DMS53 treated with DMSO at 0.1 percent for 48 hours (cell line): ENCODE measurements at regions not wholly inside any gene's neighbourhood (a gene's known extent, or its start where the extent isn't known, plus 50 kb on each side); places are given as distances from the start of the nearest gene placed in this dataset.
"Not testable (repeated sequence)": the region's sequence is repeated elsewhere in the genome, so short reads cannot be mapped to it uniquely, and the experiment has no call there.

ENCODE experiments used
- DNase-seq: peaks from one replicate; lab custom pipeline; 2025; ENCODE audit not compliant: unreplicated experiment; lab: John Stamatoyannopoulos, UW

DNA sequence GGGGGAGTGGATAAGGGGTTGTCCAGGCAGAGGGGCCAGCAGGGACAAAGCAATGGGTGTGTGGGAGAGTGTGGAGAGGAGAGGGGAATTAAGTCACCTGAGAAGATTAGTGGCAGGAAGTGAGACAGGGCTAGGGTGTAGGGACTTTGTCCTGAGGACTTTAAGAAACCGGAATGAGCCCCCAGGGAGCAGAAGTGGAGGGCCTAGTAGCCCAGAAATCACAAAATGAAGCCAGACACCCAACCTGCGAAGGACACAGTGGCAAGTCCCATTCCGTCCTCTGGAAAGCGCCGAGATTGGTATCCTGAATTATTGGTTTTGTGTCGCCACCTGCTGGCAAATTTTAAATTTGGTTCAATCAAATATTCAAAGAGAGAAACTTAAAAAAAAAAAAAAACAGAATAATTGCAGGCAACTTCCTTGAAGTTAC, 78.0 kb upstream of the SLC25A36 start:
- DNase-seq: peak; percentile 50

GRCh38 chr3:140870351-140870750, 71.3 kb upstream of the SLC25A36 start:
- no peak for DNase-seq

GRCh38 chr3:140871022-140871421, 70.6 kb upstream of the SLC25A36 start:
- no peak for DNase-seq

GRCh38 chr3:140872165-140872564, 69.5 kb upstream of the SLC25A36 start:
- DNase-seq: not testable (repeated sequence)

DNA sequence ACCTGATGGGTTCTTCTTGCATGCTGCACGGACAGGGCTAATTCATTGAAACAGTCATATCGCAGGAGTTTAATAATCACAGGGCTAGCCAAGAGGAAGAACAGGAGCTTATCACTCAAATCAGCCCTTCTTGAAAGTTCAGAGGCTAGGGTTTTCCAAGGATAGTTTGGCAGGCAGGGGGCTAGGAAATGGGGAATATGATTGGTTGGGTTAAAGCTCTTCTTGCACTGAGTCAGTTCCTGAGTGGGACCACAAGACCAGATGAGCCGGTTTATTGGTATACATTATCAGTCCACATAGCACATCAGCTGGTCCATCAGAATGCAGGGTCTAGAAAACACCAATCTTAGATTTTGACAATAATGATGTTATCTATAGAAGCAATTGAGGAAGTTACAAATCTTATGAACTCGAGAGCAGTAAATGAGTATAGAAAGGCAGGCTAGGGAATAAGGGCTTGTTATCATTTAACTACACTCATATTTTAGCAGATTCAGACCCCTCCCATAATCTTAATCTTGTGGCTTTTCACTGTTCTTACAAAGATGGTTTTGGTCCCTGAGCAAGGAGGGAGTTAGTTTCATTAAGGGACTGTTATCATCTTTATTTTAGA, 58.1 kb upstream of the SLC25A36 start:
- no peak for DNase-seq

- not testable (repeated sequence) for DNase-seq
Measured at GRCh38 chr3:140885697-140886096, 55.9 kb upstream of the SLC25A36 start.
